Upper lobe of left lung (tissue), 4 donors: ENCODE measurements at regions not wholly inside any gene's neighbourhood (a gene's known extent, or its start where the extent isn't known, plus 50 kb on each side); places are given as distances from the start of the nearest gene placed in this dataset.

Source experiments
- CTCF ChIP-seq, 6 experiments: fragments of 450-650 bp in 4 of 6; fragments of 200-600 bp in 2 of 6; sonication (generic) in 2 of 6; IDR thresholded peaks; one replicate each; pipeline ENCODE4 v1.5.1; 2016 to 2019; ENCODE audit warnings: antibody characterized with exemption in 6 of 6
- POLR2A ChIP-seq, 4 donors: fragments of 450-650 bp; IDR thresholded peaks; one replicate each; pipeline ENCODE4 v1.5.1; 2016 to 2017; ENCODE audit warnings: antibody characterized with exemption in 4 of 4, mild to moderate bottlenecking in 2 of 4

- TF ChIP-seq CTCF (IDR thresholded peaks at IDR 0.05) = no peak
- no peak for TF ChIP-seq POLR2A (IDR thresholded peaks at IDR 0.05)
These were observed 267.0 kb downstream of the CCDC85A start for GRCh38 chr2:56450772-56451171.
